Keratinocyte (primary cell): ENCODE measurements at regions not wholly inside any gene's neighbourhood (a gene's known extent, or its start where the extent isn't known, plus 50 kb on each side); places are given as distances from the start of the nearest gene placed in this dataset.

Experiments
- CTCF ChIP-seq, 3 experiments: IDR thresholded peaks in 1 of 3; conservative IDR thresholded peaks in 1 of 3; optimal IDR thresholded peaks in 1 of 3; 2 replicates in 2 of 3; 3 replicates in 1 of 3; pipeline versions ENCODE3 to v1.5.1; 2011; ENCODE audit warnings: low read length in 3 of 3, mild to moderate bottlenecking in 3 of 3, moderate library complexity in 2 of 3, control low read depth in 1 of 3, inconsistent platforms in 1 of 3; ENCODE audit not compliant: insufficient read depth in 2 of 3; ENCODE audit errors: extremely low read depth in 1 of 3
- EZH2 ChIP-seq: IDR thresholded peaks from one replicate; pipeline ENCODE4 v1.6.1; 2012; ENCODE audit warnings: inconsistent platforms, mild to moderate bottlenecking, low read length, moderate library complexity

GRCh38 chr12:127231371-127231770, 1035.6 kb upstream of the TMEM132C start:
- TF ChIP-seq CTCF (optimal IDR thresholded peaks at IDR 0.05 in 1 of 3, IDR thresholded peaks at IDR 0.05 in 1 of 3, conservative IDR thresholded peaks at IDR 0.05 in 1 of 3; ENCODE audit: extremely low read depth in 1 of 3, insufficient read depth in 2 of 3, low read length in 3 of 3) (no peak), EZH2 (no peak)
